GM21526 (cell line): ENCODE measurements at regions not wholly inside any gene's neighbourhood (a gene's known extent, or its start where the extent isn't known, plus 50 kb on each side); places are given as distances from the start of the nearest gene placed in this dataset.
"Not testable (repeated sequence)": the region's sequence is repeated elsewhere in the genome, so short reads cannot be mapped to it uniquely, and the experiment has no call there.

Source experiments
- ATAC-seq: cut with Tn5 transposase; IDR thresholded peaks from one replicate; pipeline ENCODE4 v1.9.1; 2021; ENCODE audit warnings: moderate library complexity; ENCODE audit not compliant: unreplicated experiment, low FRiP score

- ATAC-seq = no peak
These were observed 157.1 kb upstream of the RBPJ start for GRCh38 chr4:26163425-26164362.

GRCh38 chr4:26171501-26171900 lies 149.3 kb upstream of the RBPJ start:
- ATAC-seq = no peak

- no peak for ATAC-seq
These were observed 148.9 kb upstream of the RBPJ start for GRCh38 chr4:26171941-26172340.

- ATAC-seq = no peak
These were observed 147.2 kb upstream of the RBPJ start for GRCh38 chr4:26173619-26174018.

- ATAC-seq = no peak
These were observed 146.8 kb upstream of the RBPJ start for GRCh38 chr4:26174027-26174426.

GRCh38 chr4:26175006-26175786 lies 145.6 kb upstream of the RBPJ start:
- ATAC-seq = no peak

- no peak for ATAC-seq
These were observed 144.8 kb upstream of the RBPJ start for GRCh38 chr4:26175905-26176470.

- no peak for ATAC-seq
These were observed 144.1 kb upstream of the RBPJ start for GRCh38 chr4:26176598-26177149.

GRCh38 chr4:26178854-26179253 lies 142.0 kb upstream of the RBPJ start:
- peak; percentile 8 for ATAC-seq

GRCh38 chr4:26179316-26179760 lies 141.5 kb upstream of the RBPJ start:
- ATAC-seq = peak; percentile 72

- no peak for ATAC-seq
These were observed 139.2 kb upstream of the RBPJ start for GRCh38 chr4:26181616-26182015.

GRCh38 chr4:26183017-26183416 lies 137.8 kb upstream of the RBPJ start:
- ATAC-seq = no peak

GRCh38 chr4:26185436-26185835 lies 135.4 kb upstream of the RBPJ start:
- ATAC-seq = no peak

GRCh38 chr4:26191353-26191752 lies 129.5 kb upstream of the RBPJ start:
- no peak for ATAC-seq

GRCh38 chr4:26192899-26193869 lies 127.6 kb upstream of the RBPJ start:
- ATAC-seq = peak; percentile 56

GRCh38 chr4:26194764-26195163 lies 126.0 kb upstream of the RBPJ start:
- ATAC-seq = no peak

- ATAC-seq = no peak
These were observed 124.2 kb upstream of the RBPJ start for GRCh38 chr4:26196567-26196966.

GRCh38 chr4:26197018-26197779 lies 123.6 kb upstream of the RBPJ start:
- ATAC-seq = peak; percentile 78

- ATAC-seq = not testable (repeated sequence)
These were observed 121.9 kb upstream of the RBPJ start for GRCh38 chr4:26198931-26199330.
